Fibroblast of skin of scalp (primary cell): ENCODE measurements at regions not wholly inside any gene's neighbourhood (a gene's known extent, or its start where the extent isn't known, plus 50 kb on each side); places are given as distances from the start of the nearest gene placed in this dataset.
"Not testable (repeated sequence)": the region's sequence is repeated elsewhere in the genome, so short reads cannot be mapped to it uniquely, and the experiment has no call there.

ENCODE experiments used
- DNase-seq: peaks from one replicate; pipeline ENCODE4 v3.0.0-alpha.2; 2013

DNA sequence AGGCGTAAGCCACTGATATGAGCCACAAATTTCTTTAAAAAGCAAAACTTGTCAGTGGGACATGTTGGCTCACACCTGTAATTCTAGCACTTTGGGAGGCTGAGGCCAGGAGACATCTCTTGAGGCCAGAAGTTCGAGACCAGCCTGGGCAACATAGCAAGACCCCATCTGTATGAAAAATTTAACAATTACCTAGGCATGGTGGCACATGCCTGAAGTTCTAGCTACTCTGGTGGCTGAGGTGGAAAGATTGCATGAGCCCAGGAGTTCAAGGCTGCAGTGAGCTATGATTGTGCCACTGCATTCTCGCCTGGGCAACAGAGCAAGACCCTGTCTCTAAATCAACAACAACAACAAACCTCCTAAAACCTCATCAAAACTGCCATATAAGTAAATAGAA lies 147.6 kb upstream of the BARHL2 start:
- no peak for DNase-seq

GRCh38 chr1:90862782-90863181 lies 145.7 kb upstream of the BARHL2 start:
- DNase-seq = no peak

- not testable (repeated sequence) for DNase-seq
Observed at GRCh38 chr1:90861421-90861820, 144.3 kb upstream of the BARHL2 start.

DNA sequence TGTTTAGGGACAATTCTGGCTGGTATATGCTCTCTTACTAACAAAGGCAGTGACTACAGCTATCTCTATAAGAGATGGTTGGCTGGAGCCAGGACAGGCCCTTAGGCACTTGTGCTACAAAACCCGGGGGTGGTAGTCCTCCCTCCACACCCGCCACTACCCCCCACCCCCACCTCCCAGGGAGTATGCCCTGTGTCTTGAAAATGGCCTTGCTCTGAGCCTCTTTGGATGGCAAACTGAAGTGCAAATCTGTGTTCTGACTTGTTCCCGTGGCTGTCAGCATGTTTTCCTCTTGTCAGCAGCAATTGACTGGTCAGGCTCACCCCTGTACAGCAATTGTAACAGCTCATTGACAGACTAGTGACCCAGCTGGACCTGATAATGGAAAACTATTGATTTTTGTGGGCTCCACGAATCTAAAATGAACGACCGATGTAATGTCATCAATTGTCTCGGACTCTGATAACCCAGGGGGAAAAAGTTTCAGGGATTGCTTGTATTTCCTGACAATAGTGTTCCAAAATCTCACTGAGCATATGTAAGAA lies 139.4 kb upstream of the BARHL2 start:
- no peak for DNase-seq

DNA sequence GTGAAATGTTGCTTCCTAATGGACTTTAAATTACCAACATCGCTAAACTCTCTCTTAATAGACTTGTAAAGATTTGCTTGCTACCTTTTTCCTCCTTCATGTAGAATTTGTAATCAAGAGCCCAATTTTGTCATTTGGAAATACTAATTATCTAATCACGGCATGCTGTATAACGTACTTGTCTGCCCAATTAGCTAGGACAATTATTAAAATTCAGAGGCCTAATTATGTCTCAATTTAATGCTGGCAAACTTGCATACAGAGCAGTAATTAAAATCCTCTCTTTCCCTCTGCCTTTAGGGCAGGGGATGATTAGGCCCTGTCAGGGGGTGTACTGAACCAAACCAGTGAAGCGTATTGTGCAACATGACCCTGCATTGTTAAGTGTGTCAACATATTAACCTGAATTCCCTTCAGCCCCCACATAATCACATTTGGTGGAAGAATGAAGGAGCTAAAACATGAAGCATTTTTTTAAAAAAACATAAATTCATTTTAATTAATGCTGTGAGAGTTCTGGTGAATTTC lies 137.4 kb upstream of the BARHL2 start:
- DNase-seq = no peak

DNA sequence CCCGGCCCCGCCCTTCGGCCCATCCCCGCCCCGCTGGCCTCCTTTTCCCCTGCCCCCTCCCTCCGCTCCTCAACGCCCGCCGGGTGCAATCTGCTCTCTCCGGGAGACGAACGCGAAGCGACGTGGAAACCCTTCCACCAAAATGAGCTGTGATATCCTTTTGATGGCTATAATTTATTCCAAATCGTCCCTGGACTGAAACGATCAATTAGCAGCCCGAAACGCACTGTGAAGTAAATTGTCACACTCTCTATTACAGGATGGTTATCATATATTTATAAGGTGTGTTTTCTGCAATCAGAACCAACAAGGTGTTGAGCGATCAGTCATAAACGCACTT lies 134.6 kb upstream of the BARHL2 start:
- no peak for DNase-seq

DNA sequence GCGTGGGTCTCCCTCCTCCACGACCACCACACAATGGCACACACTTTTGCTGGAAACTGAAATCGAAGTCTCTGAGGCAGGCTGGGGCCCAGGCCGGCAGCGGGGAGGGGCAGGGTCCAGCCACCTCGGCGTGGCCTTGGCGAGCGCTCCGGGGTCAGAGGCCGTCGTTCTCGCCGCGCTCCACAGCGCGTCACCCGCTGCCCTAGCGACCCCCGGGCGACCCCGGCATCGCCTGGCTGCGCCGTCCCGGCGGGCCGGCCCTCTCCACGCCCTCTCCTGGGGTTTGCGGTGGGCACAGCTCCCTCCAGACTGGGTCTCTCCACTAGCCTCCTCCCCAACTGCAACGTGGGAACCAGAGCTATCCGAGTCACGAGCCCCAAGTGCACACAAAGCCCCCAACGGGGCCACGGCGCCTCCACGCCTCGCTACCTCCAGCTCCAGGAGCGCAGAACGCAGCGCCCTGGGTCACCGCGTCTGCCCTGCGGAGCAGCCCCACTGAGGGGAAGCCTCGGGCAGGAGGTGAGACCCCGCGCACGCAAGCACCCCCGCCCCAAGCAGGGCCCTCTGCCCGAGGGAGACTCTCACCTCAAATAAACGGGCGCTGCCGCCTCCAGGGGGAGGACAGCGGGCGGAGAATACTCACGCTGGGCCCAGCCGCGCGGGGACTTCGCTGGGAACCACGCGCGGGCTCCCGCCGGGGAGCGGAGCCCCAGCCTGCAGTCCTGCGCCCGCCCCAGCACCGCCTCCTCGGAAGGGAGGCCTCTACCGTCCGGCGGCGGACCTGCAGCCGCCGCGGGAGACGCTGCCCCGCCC lies 134.0 kb upstream of the BARHL2 start:
- peak; percentile 77 for DNase-seq

DNA sequence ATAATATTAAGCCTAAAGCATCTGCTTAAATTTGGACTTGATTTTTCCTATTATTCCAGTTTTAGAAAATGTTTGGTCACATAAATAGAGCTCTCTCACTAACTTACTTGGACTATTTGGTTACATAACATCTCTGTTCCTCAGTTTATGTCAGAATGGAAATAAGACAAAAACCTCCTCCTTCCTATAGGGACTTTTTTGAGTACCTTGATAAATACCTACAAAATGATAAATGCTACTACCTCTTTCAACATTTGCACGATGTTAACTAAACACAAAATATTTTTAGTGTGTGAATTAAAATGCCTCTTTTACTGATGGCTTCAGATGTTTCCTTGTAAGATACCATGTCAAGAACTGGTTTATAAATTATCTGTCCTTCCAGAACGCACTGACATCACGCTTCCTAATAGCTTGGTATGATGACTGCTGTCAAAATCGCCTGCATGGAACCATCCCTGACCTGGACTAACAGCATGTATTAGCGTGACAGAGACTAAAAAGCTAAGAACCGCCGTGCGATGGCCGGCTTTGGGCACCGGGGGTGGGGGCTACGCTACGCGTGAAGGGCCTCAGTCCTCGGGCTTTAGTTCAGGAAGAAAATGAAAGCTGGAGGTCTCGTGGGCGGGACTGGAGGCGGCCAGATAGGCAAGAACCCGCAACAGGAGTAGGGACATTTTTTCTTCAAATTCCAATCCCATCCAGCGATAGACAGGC lies 133.2 kb upstream of the BARHL2 start:
- DNase-seq = no peak

- no peak for DNase-seq
Observed at GRCh38 chr1:90841473-90841872, 124.4 kb upstream of the BARHL2 start.

DNA sequence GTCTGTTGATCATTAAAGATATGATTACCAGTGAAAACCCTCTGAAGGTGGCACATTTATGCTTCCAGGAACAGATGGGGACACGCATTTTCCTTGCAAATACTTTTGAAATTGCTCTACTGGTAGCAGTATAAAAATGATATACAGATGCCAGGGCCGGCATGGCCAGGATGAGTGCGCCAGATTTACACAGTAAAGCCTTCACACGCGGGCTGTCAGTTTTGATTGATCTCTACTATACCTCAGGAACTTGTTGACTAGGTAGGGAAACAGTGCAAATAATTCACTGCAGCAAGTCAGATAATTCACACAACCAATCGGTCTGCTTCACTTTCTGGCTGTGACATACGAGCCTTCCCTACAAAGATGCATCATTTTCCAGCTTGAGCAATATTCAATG lies 123.2 kb upstream of the BARHL2 start:
- no peak for DNase-seq

DNA sequence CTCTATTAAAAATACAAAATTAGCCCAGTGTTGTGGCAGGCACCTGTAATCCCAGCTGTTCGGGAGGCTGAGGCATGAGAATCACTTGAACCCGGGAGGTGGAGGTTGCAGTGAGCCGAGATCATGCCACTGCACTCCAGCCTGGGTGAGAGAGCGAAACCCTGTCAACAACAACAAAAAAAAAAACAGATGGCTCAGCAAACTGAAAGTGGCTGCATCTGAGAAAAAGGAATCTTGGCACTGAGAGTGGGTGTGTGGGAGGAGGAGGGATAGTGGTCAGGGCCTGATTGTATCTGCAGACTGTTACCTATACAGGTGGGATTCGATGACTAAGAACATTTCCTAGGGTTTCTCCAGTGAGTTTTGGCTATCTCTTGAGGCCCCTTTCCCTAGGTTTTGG lies 122.2 kb upstream of the BARHL2 start:
- DNase-seq = no peak

GRCh38 chr1:90838720-90839119 lies 121.6 kb upstream of the BARHL2 start:
- DNase-seq = no peak

GRCh38 chr1:90837420-90837819 lies 120.3 kb upstream of the BARHL2 start:
- DNase-seq = no peak

DNA sequence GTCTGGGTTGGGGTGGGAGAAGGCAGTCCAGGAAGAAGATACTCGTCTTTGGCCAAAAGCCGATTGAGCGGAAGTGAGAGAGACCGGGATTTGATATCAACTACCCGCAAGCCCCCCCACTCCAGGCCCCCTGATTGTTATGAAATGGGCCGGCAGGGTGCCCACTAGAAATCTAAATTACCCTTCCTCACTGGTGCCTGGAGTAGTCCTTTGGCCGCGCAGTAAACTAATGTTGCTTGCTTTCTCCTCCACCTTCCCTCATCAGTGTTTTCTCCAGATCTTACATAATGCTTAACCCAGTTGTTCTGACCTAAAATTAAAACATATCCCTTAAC lies 119.2 kb upstream of the BARHL2 start:
- DNase-seq = no peak

- no peak for DNase-seq
Observed at GRCh38 chr1:90835661-90836344, 118.7 kb upstream of the BARHL2 start.

DNA sequence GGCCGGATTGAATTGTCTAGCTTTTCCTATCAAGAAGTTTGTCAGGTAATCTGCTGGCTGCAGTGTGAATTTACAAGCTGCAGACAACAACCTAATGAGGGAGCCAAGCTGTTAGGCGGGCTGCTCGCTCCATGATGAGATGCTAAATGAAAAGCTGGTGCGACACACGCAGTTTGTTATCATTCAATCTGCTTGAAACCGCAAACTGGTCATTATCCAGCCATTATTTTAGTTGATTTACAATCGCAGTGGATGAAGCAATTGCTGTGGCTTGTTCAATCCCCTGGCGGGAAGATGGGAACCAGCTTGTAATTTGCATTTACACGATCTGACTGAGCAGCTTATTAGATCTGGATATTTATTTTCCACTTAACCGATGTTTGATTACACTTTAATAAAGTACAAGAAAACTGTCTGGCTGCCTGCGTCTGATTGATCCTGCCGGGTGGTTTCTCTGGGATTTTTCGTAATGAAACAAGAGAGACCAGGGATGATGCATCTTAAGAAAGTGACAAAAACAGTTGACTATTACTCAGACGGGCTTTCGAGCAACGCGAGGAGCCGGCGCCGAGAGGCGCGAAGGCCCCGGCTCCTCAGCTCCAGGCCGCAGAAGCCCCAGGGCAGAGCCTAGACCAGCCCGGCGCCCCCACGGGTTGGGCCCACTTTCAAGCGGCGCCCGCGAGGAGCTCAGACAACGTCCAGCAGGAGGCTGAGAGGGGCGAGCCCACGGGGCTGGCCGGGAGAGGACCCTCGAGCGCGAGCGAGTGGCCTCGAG lies 118.0 kb upstream of the BARHL2 start:
- no peak for DNase-seq

DNA sequence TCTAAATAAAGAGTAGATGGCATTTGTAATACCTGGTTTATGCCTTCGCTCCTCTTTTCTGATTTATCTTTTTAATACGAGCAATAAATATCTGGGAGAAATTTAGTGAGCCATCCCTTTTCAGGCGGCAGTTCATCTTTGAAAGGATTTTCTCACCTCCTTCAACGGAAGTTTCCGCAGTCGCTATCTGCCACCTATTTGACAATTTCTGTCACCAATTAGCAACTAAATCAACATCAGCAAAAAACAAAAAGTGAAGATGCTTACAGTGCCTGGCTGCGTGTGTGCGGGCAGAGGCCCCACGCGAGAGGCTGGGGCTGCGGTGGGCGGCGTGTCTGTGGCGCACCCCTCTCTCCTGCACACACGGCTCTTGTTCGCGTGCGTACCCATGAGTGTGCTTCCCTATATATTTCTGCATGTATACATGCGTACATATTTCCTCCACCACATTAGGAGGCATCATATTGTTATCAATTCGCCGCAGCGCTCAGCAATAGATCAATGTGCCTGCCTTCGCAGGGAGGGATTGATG lies 117.3 kb upstream of the BARHL2 start:
- no peak for DNase-seq

GRCh38 chr1:90833466-90834110 lies 116.5 kb upstream of the BARHL2 start:
- DNase-seq = no peak

- DNase-seq = no peak
Observed at GRCh38 chr1:90831910-90832309, 114.8 kb upstream of the BARHL2 start.

GRCh38 chr1:90826834-90827233 lies 109.7 kb upstream of the BARHL2 start:
- no peak for DNase-seq

DNA sequence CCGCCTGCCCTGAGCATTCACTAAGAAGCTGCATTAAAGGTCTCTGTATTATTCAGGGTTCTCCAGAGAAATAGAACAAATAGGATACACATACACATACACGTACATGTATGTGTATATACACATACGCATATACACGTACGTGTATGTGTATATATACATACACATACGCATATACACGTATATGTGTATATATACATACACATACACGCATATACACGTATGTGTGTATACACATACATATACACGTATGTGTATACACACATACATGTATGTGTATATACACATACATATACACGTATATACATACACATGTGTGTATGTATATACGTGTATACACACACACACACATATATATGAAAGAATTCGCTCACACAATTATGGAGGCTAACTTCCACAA lies 108.9 kb upstream of the BARHL2 start:
- no peak for DNase-seq

GRCh38 chr1:90824551-90824950 lies 107.4 kb upstream of the BARHL2 start:
- DNase-seq = no peak
